ENCODE measurements at regions not wholly inside any gene's neighbourhood (a gene's known extent, or its start where the extent isn't known, plus 50 kb on each side); places are given as distances from the start of the nearest gene placed in this dataset.

DNA sequence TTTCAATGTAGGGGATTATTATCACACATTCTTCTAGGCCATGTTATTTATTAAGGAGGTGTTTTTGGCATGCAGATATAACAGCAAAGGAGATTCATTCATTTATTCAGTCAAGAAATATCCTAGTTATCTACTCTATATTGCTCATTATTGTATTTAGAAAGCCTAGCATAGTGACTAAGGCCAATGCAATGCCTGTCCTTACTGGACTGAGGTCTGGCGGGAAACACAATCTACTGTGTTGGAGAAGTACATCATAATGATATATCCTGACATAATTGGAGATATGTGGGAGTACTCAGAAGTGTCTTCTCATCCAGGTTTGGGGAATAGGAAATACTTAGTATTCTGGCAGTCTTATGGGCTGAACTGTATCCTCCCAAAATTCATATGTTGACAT lies 421.5 kb upstream of the USP24 start:
- no peak for TF ChIP-seq SP1 (IDR thresholded peaks at IDR 0.05; ENCODE audit: low read depth, low read length)
- TF ChIP-seq, protein P1, sequence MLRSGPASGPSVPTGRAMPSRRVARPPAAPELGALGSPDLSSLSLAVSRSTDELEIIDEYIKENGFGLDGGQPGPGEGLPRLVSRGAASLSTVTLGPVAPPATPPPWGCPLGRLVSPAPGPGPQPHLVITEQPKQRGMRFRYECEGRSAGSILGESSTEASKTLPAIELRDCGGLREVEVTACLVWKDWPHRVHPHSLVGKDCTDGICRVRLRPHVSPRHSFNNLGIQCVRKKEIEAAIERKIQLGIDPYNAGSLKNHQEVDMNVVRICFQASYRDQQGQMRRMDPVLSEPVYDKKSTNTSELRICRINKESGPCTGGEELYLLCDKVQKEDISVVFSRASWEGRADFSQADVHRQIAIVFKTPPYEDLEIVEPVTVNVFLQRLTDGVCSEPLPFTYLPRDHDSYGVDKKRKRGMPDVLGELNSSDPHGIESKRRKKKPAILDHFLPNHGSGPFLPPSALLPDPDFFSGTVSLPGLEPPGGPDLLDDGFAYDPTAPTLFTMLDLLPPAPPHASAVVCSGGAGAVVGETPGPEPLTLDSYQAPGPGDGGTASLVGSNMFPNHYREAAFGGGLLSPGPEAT (IDR thresholded peaks at IDR 0.05; ENCODE audit: low read depth), result no peak
